ENCODE measurements at regions not wholly inside any gene's neighbourhood (a gene's known extent, or its start where the extent isn't known, plus 50 kb on each side); places are given as distances from the start of the nearest gene placed in this dataset.

GRCh38 chr6:20279608-20280287, 67.5 kb upstream of the MBOAT1 start:
- no peaks in the 10 kb centered on the region for H3K36me3 ChIP-seq
- intact Hi-C loops (cut with DNase I): no loop called here
- no peak overlapping the region for H3K27ac ChIP-seq
- H3K4me1 ChIP-seq (ENCODE audit: insufficient read depth): no peaks in the 10 kb centered on the region
- WGBS, 3 donors: 56 to 63% (median 62%) methylated on average over 5 of the region's 5 CpGs
- DNase-seq: no peak
- H3K27me3 ChIP-seq: no peaks in the 10 kb centered on the region
- TF ChIP-seq, protein P1, sequence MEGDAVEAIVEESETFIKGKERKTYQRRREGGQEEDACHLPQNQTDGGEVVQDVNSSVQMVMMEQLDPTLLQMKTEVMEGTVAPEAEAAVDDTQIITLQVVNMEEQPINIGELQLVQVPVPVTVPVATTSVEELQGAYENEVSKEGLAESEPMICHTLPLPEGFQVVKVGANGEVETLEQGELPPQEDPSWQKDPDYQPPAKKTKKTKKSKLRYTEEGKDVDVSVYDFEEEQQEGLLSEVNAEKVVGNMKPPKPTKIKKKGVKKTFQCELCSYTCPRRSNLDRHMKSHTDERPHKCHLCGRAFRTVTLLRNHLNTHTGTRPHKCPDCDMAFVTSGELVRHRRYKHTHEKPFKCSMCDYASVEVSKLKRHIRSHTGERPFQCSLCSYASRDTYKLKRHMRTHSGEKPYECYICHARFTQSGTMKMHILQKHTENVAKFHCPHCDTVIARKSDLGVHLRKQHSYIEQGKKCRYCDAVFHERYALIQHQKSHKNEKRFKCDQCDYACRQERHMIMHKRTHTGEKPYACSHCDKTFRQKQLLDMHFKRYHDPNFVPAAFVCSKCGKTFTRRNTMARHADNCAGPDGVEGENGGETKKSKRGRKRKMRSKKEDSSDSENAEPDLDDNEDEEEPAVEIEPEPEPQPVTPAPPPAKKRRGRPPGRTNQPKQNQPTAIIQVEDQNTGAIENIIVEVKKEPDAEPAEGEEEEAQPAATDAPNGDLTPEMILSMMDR (IDR thresholded peaks at IDR 0.05): no peak
- TF ChIP-seq POLR2A (IDR thresholded peaks at IDR 0.05): no peak
- no peak for TF ChIP-seq EP300 (IDR thresholded peaks at IDR 0.05)
- no peak overlapping the region for H3K4me3 ChIP-seq
- H3K9me3 ChIP-seq: no peaks in the 10 kb centered on the region

GRCh38 chr6:20280288-20280621, 68.0 kb upstream of the MBOAT1 start:
- TF ChIP-seq POLR2A (IDR thresholded peaks at IDR 0.05) (no peak), EP300 (IDR thresholded peaks at IDR 0.05) (no peak)
- TF ChIP-seq, protein P1 (IDR thresholded peaks at IDR 0.05): no peak

GRCh38 chr6:20284672-20285071, 72.4 kb upstream of the MBOAT1 start:
- Histone ChIP-seq H3K4me1 (ENCODE audit: insufficient read depth) (no peaks in the 10 kb centered on the region), H3K27ac (no peak overlapping the region), H3K27me3 (no peaks in the 10 kb centered on the region), H3K4me3 (no peak overlapping the region), H3K36me3 (no peaks in the 10 kb centered on the region), H3K9me3 (no peaks in the 10 kb centered on the region)
- TF ChIP-seq, protein P1 (IDR thresholded peaks at IDR 0.05): no peak
- TF ChIP-seq EP300 (IDR thresholded peaks at IDR 0.05): no peak
- TF ChIP-seq POLR2A (IDR thresholded peaks at IDR 0.05): no peak
- 95 to 100% (median 100%) methylated on average over 1 of the region's 1 CpG for WGBS, 3 donors
- intact Hi-C loops (cut with DNase I): no loop called here
- DNase-seq: no peak

More at GRCh38 chr6:20280288-20280621, 68.0 kb upstream of the MBOAT1 start:
- Histone ChIP-seq H3K9me3 (no peaks in the 10 kb centered on the region), H3K4me1 (ENCODE audit: insufficient read depth) (no peaks in the 10 kb centered on the region), H3K4me3 (no peak overlapping the region), H3K36me3 (no peaks in the 10 kb centered on the region), H3K27ac (no peak overlapping the region), H3K27me3 (no peaks in the 10 kb centered on the region)
- WGBS, 3 donors: 75 to 84% (median 78%) methylated on average over 3 of the region's 3 CpGs
- DNase-seq: no peak
- intact Hi-C loops (cut with DNase I): no loop called here

DNA sequence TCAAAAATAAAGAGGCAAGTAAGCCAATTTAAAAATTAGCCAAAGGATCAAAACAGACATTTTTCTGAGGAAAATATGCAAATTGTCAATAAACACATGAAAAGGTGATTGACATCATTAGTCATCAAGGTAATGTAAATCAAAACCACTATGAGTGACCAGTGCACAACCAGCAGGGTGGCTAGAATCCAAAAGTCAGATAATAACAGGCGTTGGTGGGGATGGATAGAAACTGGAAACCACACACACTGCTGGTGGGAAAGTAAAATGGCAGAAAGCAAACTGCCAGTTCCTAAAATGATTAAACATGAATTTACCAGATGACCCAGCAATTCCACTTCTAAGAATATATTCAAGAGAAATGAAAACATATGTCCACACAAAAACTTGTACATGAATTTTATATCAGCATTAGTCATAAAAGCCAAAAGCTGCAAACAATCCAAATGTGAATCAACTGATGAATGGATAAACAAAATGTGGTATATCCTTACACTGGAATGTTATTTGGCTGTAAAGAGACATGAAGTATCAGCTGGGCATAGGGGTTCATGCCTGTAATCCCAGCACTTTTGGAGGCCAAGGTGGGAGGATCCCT, 74.8 kb upstream of the MBOAT1 start:
- H3K4me3 ChIP-seq: no peak overlapping the region
- H3K27me3 ChIP-seq: no peaks in the 10 kb centered on the region
- intact Hi-C loops (cut with DNase I): no loop called here
- no peaks in the 10 kb centered on the region for H3K9me3 ChIP-seq
- TF ChIP-seq, protein P1 (IDR thresholded peaks at IDR 0.05): no peak
- TF ChIP-seq EP300 (IDR thresholded peaks at IDR 0.05) (no peak), POLR2A (IDR thresholded peaks at IDR 0.05) (no peak)
- no peak overlapping the region for H3K27ac ChIP-seq
- DNase-seq: no peak
- H3K36me3 ChIP-seq: no peaks in the 10 kb centered on the region
- 45 to 85% (median 75%) methylated on average over 1 of the region's 1 CpG for WGBS, 3 donors
- H3K4me1 ChIP-seq (ENCODE audit: insufficient read depth): no peaks in the 10 kb centered on the region
